EH (cell line): ENCODE measurements at regions not wholly inside any gene's neighbourhood (a gene's known extent, or its start where the extent isn't known, plus 50 kb on each side); places are given as distances from the start of the nearest gene placed in this dataset.
"Not testable (repeated sequence)": the region's sequence is repeated elsewhere in the genome, so short reads cannot be mapped to it uniquely, and the experiment has no call there.

Experiments
- DNase-seq: peaks from one replicate; pipeline ENCODE4 v3.0.0-alpha.2; 2015; ENCODE audit warnings: low read depth

DNA sequence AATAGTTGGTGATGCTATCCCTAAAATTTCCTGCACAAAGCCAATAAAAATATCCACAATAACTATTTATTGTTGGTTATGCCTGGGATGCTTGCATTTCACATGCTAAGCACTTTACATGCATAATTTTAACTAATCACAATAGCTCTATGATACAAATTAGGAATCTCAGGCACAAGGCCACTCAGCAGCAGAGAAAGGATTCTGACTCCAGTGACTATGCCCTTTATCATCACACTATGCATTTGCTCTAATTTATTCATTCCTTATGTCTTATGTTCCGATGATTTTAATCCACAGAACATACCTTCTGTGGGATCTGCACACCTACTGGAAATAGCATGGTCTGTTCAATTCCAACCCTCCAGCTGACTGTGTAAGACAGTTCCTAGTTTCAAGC lies 476.1 kb downstream of the TMEM232 start:
- DNase-seq, result no peak

DNA sequence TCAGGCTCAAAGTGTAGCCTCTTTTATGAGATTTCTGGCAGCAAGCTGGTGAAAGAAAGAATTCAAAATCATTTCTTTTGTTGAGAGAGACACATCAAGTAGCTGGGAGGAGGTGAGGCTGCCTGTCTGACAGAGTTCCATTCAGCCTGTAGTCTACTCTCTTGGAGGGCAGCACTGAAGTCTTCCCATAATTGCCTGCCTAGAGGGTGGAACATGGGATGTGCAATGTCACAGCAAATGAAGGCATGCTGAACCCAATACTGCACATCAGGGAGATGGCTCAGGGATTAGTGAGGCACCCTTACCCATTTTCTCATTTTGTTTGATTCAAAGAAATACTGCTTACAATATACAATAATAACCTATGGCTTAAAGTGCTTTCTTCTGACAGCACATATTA lies 475.7 kb downstream of the TMEM232 start:
- DNase-seq, result no peak

DNA sequence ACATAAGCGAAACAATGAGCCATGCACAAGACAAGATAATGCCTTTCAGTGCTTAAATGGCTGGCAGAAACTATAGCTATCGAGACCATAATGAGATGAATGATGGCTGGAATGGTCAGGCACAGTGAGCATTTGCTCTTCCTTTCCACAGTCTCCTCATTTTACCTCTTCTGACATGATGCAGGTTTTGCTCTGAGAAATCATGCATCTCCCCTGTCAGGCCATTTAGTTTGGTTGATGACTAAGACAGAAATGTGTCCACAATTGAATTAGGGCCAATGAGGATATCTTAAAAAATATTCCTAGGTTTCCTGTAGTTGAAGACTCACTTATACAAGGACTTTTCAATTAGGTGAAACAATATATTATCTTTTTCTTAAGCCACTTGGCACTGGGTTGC lies 475.1 kb downstream of the TMEM232 start:
- DNase-seq, result no peak

DNA sequence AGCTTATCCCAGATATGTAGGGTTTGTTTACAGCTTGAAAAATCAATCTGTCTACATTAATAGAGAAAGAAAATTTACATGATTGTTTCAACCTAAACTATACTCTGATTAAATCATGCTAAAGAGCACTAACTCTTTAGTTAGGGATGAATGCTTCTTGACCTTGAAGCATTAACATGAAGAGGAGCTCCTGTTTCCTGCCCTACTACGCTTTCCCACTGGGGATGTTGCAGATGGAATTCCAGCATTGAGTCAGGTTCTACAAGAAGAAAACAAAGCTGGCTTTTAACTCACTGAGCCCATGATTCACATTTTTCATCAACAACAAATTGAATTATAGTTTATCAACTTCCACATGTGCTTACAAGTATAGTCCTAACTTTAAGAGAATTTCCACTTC lies 471.3 kb downstream of the TMEM232 start:
- no peak for DNase-seq

DNA sequence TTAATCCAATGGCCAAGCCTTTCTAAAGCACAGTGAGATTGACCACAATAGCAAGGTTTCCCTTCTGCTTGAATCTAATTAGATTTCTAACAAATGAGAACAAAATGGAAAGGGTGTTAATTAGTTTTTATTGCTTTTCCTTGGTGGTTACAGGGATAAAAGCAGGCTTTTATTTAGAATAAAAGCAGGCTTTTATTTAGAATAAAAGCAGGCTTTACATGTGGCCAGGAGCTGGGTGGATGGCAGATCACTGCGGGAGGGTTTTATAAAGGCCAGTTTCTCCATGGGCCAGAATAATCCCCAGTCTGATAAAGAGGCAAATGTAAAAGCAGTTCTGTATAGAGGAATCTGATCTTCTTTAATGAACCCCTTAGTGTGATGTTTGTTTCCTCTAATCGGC lies 470.2 kb downstream of the TMEM232 start:
- DNase-seq, result no peak

DNA sequence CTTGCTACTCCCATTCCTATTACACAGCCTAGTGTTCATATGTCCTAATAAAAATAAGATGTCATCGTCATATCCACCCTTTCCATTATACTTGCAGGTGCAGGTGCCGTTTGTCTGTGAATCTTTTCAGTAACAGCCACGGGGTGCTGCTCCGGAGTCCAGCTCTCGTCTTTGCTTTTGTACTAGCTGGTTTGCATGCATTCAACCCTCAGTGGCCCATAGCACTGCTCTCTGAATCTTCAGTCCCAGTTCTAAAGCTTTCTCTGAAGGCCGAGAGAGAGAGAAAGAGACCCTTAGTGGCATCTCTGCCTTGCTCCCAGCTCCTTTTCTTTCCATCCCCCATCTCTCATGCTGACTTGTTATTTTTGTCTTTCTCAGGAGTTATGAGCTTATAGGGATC lies 468.5 kb downstream of the TMEM232 start:
- no peak for DNase-seq

DNA sequence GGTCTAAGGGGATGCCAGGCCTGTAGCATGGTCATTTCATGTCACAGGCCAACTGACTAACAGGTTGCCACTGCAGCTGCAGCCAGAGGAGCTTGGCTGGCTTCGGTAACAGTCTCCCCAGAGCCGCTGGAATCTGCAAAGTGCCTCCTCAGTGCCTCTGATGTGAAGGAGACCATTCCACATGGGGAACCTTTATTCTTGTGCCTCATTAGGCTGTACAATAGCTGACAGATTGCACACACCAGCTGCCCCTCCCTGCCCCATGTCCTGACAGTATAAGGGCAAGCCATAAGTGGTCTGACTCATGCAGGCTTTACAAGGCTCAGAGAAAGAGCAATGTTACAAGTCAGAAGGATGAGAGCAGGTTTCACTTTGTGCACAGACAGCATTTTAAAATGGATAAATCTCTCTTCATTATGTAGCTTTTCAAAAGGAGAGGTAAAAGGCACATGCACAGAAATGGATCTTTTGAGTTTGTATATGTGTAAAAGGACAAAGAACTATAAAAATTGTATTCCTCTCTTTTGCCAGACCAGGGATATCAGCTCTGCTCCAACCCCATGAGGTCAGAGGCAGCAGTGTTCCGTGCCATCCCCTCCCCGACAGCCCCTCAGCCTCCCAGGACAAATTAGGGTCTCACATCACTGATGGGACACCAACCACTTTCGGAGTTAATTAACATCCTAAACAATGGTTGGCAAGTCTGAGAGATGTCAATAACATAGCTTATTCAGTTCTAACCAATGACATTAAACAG lies 467.8 kb downstream of the TMEM232 start:
- no peak for DNase-seq

DNA sequence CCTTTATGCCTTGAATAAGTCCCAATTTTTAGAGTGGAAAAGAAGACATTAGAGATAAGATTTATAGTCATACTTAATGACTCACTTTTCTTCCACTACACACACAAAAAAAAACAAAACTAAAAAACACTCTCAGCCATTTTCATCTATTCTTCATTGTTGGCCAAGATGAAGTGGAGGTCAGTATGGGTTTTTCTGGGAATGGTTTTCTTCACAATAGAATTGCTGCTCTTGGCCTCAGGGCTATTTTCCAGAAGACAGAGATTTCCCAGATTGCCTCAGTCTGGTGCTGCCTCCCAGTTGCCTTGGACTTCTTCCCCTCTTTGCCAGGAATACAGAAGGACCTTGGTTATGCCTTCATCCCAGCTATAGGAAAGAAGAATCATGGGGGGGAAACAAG lies 463.7 kb downstream of the TMEM232 start:
- DNase-seq, result no peak

DNA sequence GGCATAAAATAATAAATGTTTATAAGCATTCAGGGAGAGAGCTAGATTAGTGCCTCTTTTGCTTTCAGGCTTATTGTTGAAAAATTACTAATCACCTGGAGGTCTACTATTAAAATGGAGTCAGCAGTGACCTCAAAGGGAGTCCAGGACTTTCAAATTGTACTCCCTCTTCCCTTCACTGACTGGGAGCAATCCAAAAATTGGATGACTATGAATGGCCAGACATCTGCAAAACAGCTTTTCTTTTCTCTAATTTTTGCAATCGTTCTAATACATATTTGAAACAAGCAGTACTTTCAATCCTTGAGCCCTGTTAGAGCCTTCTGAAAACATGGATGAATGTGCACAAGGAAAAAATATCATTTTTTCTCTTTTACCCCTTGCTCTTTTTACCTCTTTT lies 461.8 kb downstream of the TMEM232 start:
- DNase-seq, result no peak

DNA sequence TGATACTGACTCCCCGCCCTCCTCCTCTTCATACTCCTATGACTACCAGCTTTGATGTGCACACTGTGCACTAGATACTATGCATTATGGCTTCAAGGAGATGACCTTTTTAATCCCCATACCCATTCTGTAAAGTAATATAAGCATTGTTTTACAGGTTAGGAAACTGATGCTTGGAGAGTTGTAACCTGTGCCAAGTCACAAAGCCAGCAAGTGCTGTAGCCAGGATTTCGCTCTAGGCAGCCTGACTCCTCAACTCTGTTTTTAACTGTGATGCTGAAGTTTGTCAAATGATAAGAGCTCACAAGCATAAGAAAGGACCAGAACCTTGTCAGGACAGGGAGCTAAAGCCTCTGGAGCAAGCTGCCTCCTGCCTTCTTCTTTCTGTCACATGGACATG lies 461.3 kb downstream of the TMEM232 start:
- no peak for DNase-seq

DNA sequence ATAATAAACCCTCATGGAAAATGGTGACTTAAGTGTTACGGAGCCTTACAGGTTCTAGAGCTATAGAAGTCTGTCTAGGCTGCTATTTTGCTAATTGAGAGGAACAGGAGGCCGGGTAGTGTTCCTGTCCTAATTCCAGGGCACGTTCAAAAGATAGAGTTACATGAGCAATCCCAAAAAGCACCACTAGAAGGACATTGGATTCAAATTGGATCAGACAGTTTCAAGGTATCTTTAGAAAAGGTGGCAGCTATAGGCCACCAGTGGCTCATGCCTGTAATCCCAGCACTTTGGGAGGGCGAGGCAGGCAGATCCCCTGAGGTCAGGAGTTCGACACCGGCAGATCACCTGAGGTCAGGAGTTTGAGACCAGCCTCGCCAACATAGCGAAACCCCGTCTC lies 458.8 kb downstream of the TMEM232 start:
- DNase-seq, result no peak

DNA sequence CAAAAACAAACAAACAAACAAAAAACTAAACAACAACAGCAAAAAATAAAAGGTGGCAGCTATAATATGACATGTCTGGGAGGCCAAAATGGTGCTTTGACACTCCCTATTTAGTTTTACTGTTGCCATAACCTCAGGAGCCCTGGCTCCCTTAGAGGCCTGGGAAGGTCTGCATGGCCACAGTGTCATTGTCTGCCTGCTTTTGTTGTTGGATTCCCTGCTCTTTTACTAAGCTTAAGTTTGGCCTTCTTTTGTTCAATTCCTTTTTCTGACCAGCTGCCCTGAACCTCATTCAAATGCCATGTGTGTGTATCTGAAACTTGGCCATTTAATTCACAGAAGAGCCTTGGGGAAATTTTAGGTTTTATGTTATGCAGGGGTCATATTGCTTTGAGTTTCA lies 458.2 kb downstream of the TMEM232 start:
- DNase-seq, result no peak

DNA sequence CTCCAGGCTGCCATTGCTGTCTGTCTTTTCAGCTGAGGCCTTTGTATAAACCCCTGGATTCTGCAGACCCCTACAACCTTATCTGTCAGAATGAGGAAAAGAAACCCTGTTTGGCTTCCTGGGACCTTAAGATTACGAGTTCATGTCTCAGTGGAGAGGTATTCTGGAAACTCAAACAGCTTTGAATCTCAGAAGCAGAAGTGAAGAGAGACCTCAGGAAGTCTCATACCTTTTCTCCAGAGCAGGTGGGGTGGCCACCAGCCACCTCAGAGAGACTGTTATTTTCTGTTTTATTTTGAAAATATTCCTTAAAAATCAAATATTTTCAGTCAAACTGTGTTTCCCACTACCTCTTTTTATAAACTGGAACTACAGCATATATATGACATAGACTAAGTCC lies 457.5 kb downstream of the TMEM232 start:
- no peak for DNase-seq

DNA sequence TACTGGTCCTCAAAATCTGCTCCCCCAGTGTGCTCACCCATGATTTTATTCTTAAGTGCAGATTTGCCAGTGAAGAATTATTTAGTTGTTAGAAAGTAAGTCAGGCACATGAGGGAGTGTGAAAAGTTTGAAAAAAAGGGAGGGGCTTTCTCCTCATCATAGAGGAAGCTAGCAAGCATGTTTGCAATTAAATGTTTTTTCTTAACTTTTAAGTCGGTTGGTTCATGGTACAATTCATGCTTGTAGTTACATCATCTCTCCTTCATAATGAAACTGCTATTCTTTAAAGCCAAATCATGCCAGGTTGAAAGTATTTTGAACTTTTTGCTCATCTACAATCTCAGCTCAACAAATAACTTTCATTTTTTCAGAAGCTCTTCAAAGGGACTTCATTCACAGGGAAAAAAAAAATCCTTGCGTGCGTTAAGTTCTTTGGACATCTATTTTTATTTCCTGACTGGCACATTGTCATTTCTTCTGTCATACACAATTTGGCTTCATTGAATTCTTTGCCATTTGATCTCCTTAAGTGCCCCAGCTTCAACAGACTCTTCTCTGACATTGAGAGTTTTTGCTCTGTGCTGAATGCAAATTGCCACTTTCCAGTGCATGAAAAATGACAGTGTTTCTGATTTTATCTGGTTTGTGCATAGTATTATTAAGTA lies 456.9 kb downstream of the TMEM232 start:
- DNase-seq, result no peak

DNA sequence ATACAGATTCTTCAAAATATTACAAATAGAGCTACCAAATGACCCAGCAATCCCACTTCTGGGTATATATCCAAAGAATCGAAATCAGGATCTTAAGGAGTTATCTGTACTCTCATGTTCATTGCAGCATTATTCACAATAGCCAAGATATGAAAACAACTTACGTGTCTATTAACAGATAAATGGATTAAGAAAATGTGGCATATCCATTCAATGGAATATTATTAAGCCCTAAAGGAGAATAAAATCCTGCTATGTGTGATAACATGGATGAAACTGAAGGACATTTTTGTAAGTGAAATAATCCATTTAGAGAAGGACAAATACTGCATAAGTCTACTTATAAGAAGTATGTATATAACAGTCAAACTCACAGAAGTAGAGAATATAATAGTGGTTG lies 450.6 kb downstream of the TMEM232 start:
- no peak for DNase-seq

DNA sequence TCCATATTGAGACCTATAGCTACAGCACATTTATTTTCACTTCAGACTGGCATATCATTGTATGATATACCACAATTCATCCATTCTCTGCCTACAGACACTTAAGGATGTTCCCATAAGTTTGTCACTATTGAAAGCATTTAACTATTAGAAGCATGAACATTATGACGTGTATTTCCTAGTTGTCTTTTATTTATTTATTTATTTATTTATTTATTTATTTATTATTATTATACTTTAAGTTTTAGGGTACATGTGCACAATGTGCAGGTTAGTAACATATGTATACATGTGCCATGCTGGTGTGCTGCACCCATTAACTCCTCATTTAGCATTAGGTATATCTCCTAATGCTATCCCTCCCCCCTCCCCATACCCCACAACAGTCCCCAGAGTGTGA lies 448.0 kb downstream of the TMEM232 start:
- not testable (repeated sequence) for DNase-seq

DNA sequence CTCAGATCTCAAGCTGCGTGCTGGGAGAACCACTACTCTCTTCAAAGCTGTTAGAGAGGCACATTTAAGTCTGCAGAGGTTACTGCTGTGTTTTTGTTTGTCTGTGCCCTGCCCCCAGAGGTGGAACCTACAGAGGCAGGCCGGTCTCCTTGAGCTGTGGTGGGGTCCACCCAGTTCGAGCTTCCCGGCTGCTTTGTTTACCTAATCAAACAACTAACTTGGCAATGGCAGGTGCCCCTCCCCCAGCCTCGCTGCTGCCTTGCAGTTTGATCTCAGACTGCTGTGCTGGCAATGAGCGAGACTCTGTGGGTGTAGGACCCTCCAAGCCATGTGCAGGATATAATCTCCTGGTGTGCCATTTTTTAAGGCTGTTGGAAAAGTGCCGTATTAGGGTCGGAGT lies 442.4 kb downstream of the TMEM232 start:
- not testable (repeated sequence) for DNase-seq

DNA sequence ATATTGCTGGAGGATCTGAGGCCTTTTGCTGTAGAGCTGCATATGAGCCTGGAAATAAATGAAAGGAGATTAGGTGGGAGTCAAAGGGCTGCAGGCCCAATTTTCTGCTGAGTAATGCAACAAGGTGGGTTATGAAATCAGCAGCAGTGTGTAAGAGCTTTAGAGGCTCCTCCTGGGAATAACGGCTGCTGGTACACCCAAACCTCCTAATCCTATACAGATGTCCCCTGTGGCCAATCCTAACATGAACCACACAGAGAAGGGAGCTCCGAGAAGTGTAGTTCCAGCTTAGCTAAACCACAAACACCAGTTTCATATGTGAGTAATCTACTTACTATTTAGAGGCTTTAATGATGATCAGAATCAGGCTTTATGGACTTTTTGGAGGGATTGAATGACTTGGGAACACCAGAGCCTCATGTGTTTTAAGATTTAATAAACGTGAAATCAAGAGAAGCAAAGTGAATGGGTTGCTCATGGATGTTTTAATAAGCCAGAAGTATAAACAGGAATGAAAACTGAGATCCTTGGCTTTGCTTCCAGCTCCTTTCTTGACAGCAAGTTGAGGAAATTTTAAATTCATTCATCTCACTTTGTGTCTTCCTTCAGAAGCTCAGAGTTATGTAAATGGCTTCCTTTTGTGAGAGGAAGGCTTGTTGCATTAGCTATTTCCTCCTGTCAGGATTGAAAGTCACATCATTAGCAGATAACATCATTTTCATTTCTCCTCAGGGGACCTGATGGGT lies 437.5 kb downstream of the TMEM232 start:
- DNase-seq, result no peak

DNA sequence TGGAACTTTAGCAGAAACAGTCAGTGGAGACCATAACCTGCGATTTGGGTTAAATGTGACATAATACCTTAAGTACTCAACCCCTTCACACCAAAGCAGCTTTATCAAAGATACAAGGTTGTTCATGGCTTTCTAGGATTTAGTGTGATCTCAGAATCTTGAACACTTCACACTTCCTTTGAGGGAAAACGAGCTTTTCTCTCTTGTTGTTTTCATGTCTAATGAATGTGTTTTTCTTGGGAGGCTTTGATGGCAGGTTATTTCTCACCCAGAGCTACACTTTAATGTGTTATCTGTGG lies 437.0 kb downstream of the TMEM232 start:
- DNase-seq, result no peak

DNA sequence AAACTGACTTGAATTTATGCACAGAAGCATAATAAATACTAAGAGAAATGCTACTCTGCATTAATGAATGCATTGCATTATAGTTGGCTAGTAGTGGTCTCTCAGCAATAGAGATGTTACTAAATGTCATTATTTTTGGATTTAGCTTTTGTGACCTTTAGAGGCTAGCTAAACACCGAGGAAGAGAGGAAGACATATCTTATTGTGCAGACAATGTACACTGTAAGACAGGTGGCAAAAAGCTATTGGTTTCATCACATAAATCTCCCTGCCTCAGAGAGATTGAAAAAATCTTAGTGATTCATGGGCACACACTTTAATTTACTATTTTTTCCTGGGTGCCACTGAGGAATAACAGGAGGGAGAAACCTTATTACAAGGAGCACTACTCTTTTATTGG lies 435.9 kb downstream of the TMEM232 start:
- no peak for DNase-seq

DNA sequence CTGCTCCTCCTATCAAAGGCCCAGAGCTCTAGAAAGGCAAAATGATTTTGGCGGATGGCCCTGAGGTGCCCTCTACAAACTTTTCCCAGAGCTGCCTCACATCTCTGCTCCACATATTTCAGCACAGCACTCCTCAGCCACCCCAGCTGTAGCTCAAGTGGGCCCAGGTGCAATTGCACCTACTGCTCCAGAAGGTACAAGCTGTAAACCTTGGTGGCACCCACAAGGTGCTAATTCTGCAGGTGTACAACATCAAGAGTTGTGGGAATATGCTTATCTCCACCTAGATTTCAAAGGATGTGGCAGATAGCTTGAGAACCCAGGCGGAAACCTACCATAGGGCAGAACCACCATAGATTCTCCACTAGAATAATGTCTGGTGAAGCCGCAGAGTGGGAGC lies 432.2 kb downstream of the TMEM232 start:
- DNase-seq, result no peak

DNA sequence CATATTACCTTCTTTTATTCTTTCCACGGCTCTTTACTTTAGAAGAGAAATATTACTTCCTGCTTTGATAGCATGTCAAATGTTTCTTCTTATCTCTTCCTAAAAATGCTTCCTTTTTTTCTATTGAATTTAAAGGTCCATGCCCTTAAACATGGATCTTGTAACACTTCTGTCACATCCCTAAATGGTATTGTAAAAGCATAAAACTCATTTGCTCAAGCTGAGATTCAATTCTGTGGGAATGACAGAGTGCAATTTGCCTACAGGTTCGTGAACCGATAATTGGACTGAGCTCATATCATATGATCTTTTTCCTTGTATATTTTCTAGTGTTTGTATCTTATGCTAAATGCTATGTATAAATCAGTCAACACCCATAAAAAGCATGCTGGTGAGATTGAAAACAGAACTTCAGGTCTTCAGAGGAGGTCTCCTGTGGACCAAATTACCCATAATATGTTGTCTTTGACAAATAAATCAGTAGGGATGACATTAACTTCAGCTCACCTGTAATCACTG lies 429.3 kb downstream of the TMEM232 start:
- DNase-seq, result no peak

DNA sequence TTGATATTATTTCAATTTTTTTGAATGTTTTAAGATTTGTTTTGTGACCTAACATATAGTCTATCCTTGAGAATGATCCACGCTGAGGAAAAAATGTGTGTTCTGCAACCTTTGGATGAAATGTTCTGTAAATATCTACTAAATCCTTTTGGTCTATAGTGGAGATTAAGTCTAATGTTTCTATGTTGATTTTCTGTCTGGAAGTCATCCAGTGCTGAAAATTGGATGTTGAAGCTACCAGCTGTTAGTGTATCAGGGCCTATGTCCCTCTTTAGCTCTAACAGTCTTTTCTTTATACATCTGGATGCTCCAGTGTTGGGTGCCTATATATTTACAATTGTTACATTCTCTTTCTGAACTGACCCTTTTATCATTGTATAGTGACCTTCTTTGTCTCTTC lies 422.3 kb downstream of the TMEM232 start:
- no peak for DNase-seq
